ENCODE measurements at regions not wholly inside any gene's neighbourhood (a gene's known extent, or its start where the extent isn't known, plus 50 kb on each side); places are given as distances from the start of the nearest gene placed in this dataset.

GRCh38 chr3:127471142-127471541 is 119.4 kb downstream of the TPRA1 start:
- Mint-ChIP-seq H3K4me1 (ENCODE audit: unreplicated experiment) (no peaks in the 10 kb centered on the region), H3K27me3 (ENCODE audit: unreplicated experiment) (peaks cover 18% of the 10 kb centered on the region), H3K4me3 (ENCODE audit: unreplicated experiment) (no peak overlapping the region), H3K36me3 (ENCODE audit: unreplicated experiment) (no peaks in the 10 kb centered on the region), H3K9me3 (ENCODE audit: unreplicated experiment) (no peaks in the 10 kb centered on the region), H3K27ac (ENCODE audit: unreplicated experiment) (no peak overlapping the region)
- DNase-seq (ENCODE audit: extremely low spot score, unreplicated experiment): no peak
- TF ChIP-seq, protein P1, sequence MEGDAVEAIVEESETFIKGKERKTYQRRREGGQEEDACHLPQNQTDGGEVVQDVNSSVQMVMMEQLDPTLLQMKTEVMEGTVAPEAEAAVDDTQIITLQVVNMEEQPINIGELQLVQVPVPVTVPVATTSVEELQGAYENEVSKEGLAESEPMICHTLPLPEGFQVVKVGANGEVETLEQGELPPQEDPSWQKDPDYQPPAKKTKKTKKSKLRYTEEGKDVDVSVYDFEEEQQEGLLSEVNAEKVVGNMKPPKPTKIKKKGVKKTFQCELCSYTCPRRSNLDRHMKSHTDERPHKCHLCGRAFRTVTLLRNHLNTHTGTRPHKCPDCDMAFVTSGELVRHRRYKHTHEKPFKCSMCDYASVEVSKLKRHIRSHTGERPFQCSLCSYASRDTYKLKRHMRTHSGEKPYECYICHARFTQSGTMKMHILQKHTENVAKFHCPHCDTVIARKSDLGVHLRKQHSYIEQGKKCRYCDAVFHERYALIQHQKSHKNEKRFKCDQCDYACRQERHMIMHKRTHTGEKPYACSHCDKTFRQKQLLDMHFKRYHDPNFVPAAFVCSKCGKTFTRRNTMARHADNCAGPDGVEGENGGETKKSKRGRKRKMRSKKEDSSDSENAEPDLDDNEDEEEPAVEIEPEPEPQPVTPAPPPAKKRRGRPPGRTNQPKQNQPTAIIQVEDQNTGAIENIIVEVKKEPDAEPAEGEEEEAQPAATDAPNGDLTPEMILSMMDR (IDR thresholded peaks at IDR 0.05): no peak

GRCh38 chr3:127469760-127470159 is 120.8 kb downstream of the TPRA1 start:
- Mint-ChIP-seq H3K4me3 (ENCODE audit: unreplicated experiment) (no peak overlapping the region), H3K27ac (ENCODE audit: unreplicated experiment) (no peak overlapping the region), H3K9me3 (ENCODE audit: unreplicated experiment) (no peaks in the 10 kb centered on the region), H3K36me3 (ENCODE audit: unreplicated experiment) (no peaks in the 10 kb centered on the region), H3K27me3 (ENCODE audit: unreplicated experiment) (peaks cover 20% of the 10 kb centered on the region), H3K4me1 (ENCODE audit: unreplicated experiment) (no peaks in the 10 kb centered on the region)
- DNase-seq (ENCODE audit: extremely low spot score, unreplicated experiment): no peak
- TF ChIP-seq, protein P1 (IDR thresholded peaks at IDR 0.05): no peak

- no peak overlapping the region for H3K27ac Mint-ChIP-seq (ENCODE audit: unreplicated experiment)
- no peak overlapping the region for H3K4me3 Mint-ChIP-seq (ENCODE audit: unreplicated experiment)
- H3K9me3 Mint-ChIP-seq (ENCODE audit: unreplicated experiment): no peaks in the 10 kb centered on the region
- H3K4me1 Mint-ChIP-seq (ENCODE audit: unreplicated experiment): no peaks in the 10 kb centered on the region
- TF ChIP-seq, protein P1 (IDR thresholded peaks at IDR 0.05): no peak
- H3K27me3 Mint-ChIP-seq (ENCODE audit: unreplicated experiment): peaks cover 23% of the 10 kb centered on the region
- DNase-seq (ENCODE audit: extremely low spot score, unreplicated experiment): no peak
- H3K36me3 Mint-ChIP-seq (ENCODE audit: unreplicated experiment): no peaks in the 10 kb centered on the region
Measured at GRCh38 chr3:127467391-127467790, 123.1 kb downstream of the TPRA1 start.

DNA sequence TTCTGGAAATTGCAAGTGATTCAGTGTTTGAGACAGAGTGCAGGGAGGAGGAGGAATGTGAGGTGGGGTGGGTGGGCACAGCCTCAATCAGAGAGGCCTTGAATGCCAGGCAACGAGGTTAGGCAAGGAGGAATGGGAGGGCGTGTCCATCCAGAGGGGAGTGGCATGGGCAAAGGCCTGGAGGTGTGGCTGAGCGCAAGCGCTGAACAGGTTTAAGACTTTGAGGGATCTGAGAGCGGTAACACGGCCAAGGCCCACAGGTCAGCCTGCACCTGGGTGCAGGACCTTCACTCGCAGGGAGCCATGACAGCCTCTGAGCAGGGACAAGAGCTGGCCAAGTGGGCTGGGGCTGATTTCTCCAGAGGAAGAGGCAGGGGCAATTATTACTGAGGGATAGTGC is 125.9 kb downstream of the TPRA1 start:
- Mint-ChIP-seq H3K27ac (ENCODE audit: unreplicated experiment) (no peak overlapping the region), H3K36me3 (ENCODE audit: unreplicated experiment) (no peaks in the 10 kb centered on the region), H3K4me1 (ENCODE audit: unreplicated experiment) (no peaks in the 10 kb centered on the region), H3K4me3 (ENCODE audit: unreplicated experiment) (no peak overlapping the region), H3K27me3 (ENCODE audit: unreplicated experiment) (peaks cover 28% of the 10 kb centered on the region), H3K9me3 (ENCODE audit: unreplicated experiment) (no peaks in the 10 kb centered on the region)
- TF ChIP-seq, protein P1 (IDR thresholded peaks at IDR 0.05): no peak
- no peak for DNase-seq (ENCODE audit: extremely low spot score, unreplicated experiment)

DNA sequence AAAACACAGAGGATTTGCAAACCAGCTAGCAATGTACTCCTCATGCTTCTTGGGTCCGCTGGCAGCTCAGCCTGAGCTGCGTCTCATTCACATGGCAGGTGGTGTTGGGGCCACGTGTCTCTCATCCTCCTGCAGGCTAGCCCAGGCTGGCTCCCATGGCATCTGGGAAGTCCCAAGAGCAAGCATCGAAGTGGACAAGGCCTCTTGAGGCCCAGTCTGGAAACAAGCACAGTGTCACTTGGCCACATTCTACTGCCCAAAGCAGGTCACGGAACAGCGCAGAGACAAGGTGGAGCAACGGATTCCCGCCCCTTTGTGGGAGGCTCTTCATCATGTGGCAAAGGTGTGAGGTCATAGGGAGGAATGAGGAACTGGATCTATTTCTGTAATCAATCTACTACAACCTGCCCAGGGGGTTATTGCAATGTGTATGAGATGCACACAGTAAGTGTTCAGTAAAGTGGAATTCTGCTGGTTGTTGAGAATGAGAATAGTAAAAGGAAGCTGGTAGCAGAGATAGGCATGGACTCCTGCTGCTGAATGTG is 128.3 kb downstream of the TPRA1 start:
- H3K27me3 Mint-ChIP-seq (ENCODE audit: unreplicated experiment): peaks cover 38% of the 10 kb centered on the region
- DNase-seq (ENCODE audit: extremely low spot score, unreplicated experiment): no peak
- no peaks in the 10 kb centered on the region for H3K36me3 Mint-ChIP-seq (ENCODE audit: unreplicated experiment)
- H3K9me3 Mint-ChIP-seq (ENCODE audit: unreplicated experiment): no peaks in the 10 kb centered on the region
- H3K4me3 Mint-ChIP-seq (ENCODE audit: unreplicated experiment): no peak overlapping the region
- TF ChIP-seq, protein P1 (IDR thresholded peaks at IDR 0.05): no peak
- no peak overlapping the region for H3K27ac Mint-ChIP-seq (ENCODE audit: unreplicated experiment)
- H3K4me1 Mint-ChIP-seq (ENCODE audit: unreplicated experiment): peaks cover under 1% of the 10 kb centered on the region

All from osteocyte (in vitro differentiated cells).